Left colon (tissue), 2 donors: ENCODE measurements at regions not wholly inside any gene's neighbourhood (a gene's known extent, or its start where the extent isn't known, plus 50 kb on each side); places are given as distances from the start of the nearest gene placed in this dataset.
"Not testable (repeated sequence)": the region's sequence is repeated elsewhere in the genome, so short reads cannot be mapped to it uniquely, and the experiment has no call there.

Experiments used
- ATAC-seq: fragments of 200-7000 bp; cut with Tn5 transposase; one replicate; pipeline ENCODE4 v1.9.1; 2020; ENCODE audit warnings: mild to moderate bottlenecking, moderate library complexity
- DNase-seq, 2 donors: peaks; one replicate each; pipeline ENCODE4 v3.0.0-alpha.2; 2020
- intact Hi-C, 2 donors: fragments of 100-400 bp; cut with DNase I in 1 of 2; cut with micrococcal nuclease in 1 of 2; formaldehyde crosslinking; loops; one replicate each; pipeline versions ENCODE4 v1.11.2 to v1.14.0; 2022; cut with DNase I, micrococcal nuclease
- donor health status: DM: no; HTN: no; CAD: no.
- donor health status: DM: yes; HTN: yes; CAD: no.

- intact Hi-C loops, ATAC-seq, DNase-seq: not testable (repeated sequence)
Measured at GRCh38 chr3:96671861-96672595, 142.4 kb upstream of the EPHA6 start.

- no peak for DNase-seq
Measured at GRCh38 chr3:96677156-96677555, 137.2 kb upstream of the EPHA6 start.

GRCh38 chr3:96678325-96678724 is 136.1 kb upstream of the EPHA6 start:
- ATAC-seq (no peak), DNase-seq (no peak)
- intact Hi-C loops, result no loop called here

More at GRCh38 chr3:96677156-96677555, 137.2 kb upstream of the EPHA6 start:
- no peak for ATAC-seq
- intact Hi-C loops, result no loop called here

GRCh38 chr3:96700322-96701315 is 113.8 kb upstream of the EPHA6 start:
- intact Hi-C loops, result no loop called here
- DNase-seq (no peak), ATAC-seq (no peak)

GRCh38 chr3:96705895-96706294 is 108.5 kb upstream of the EPHA6 start:
- DNase-seq (no peak), ATAC-seq (no peak)
- intact Hi-C loops, result no loop called here

- intact Hi-C loops, result no loop called here
- no peak for ATAC-seq
- DNase-seq, result no peak
Measured at GRCh38 chr3:96706509-96706908, 107.9 kb upstream of the EPHA6 start.

GRCh38 chr3:96711816-96712215 is 102.6 kb upstream of the EPHA6 start:
- intact Hi-C loops, result no loop called here
- ATAC-seq (no peak), DNase-seq (no peak)

GRCh38 chr3:96712792-96713191 is 101.6 kb upstream of the EPHA6 start:
- intact Hi-C loops, result no loop called here
- ATAC-seq (no peak), DNase-seq (no peak)

GRCh38 chr3:96719921-96720320 is 94.5 kb upstream of the EPHA6 start:
- no peak for DNase-seq
- intact Hi-C loops, result loop anchor here in 1 of 2 donors (10.0 kb wide), 1 partner anchor 105 kb away; no protein-coding TSS in a partner anchor
- ATAC-seq, result no peak

GRCh38 chr3:96731031-96731430 is 83.4 kb upstream of the EPHA6 start:
- intact Hi-C loops, result no loop called here
- DNase-seq, result no peak
- no peak for ATAC-seq

- ATAC-seq (no peak), DNase-seq (no peak)
- intact Hi-C loops, result no loop called here
Measured at GRCh38 chr3:96734273-96735009, 80.0 kb upstream of the EPHA6 start.

- no peak for DNase-seq
- no peak for ATAC-seq
- intact Hi-C loops, result no loop called here
Measured at GRCh38 chr3:96748139-96748538, 66.3 kb upstream of the EPHA6 start.

- no peak for DNase-seq
- ATAC-seq, result no peak
- intact Hi-C loops, result no loop called here
Measured at GRCh38 chr3:96750094-96750767, 64.2 kb upstream of the EPHA6 start.

GRCh38 chr3:96753124-96753523 is 61.3 kb upstream of the EPHA6 start:
- intact Hi-C loops, result no loop called here
- no peak for DNase-seq
- ATAC-seq, result no peak

GRCh38 chr3:96754128-96754527 is 60.3 kb upstream of the EPHA6 start:
- ATAC-seq (no peak), DNase-seq (no peak)
- intact Hi-C loops, result no loop called here

- no peak for DNase-seq
- intact Hi-C loops, result no loop called here
- ATAC-seq, result no peak
Measured at GRCh38 chr3:96755519-96755918, 58.9 kb upstream of the EPHA6 start.

- no peak for DNase-seq
- intact Hi-C loops, result no loop called here
- ATAC-seq, result no peak
Measured at GRCh38 chr3:96756516-96756915, 57.9 kb upstream of the EPHA6 start.

GRCh38 chr3:96760956-96761355 is 53.4 kb upstream of the EPHA6 start:
- DNase-seq (no peak), ATAC-seq (no peak)
- intact Hi-C loops, result no loop called here
